PC-9 (cell line): ENCODE measurements at regions not wholly inside any gene's neighbourhood (a gene's known extent, or its start where the extent isn't known, plus 50 kb on each side); places are given as distances from the start of the nearest gene placed in this dataset.
A peak's percentile ranks its signal among the peaks of the same experiment; 100 is the strongest.

Experiments
- BruUV-seq: library from RNA; stranded (reverse); fragments of 400-500 nt; replicated peaks from 2 replicates; lab custom pipeline; 2021; lab: Mats Ljungman, UMichigan
- CTCF ChIA-PET: fragments of 300-600 bp; sonication (Branson Sonifier 250); formaldehyde crosslinking; loops from one replicate; lab custom pipeline; 2022; ENCODE audit warnings: antibody characterized with exemption; lab: Charles Lee
- POLR2A ChIA-PET: fragments of 300-600 bp; sonication (Branson Sonifier 250); formaldehyde crosslinking; loops from one replicate; lab custom pipeline; 2022; ENCODE audit warnings: antibody characterized with exemption; ENCODE audit not compliant: unreplicated experiment; lab: Charles Lee
- DNase-seq, 2 experiments: peaks; one replicate each; pipeline versions ENCODE4 v3.0.0 to v3.0.0-alpha.2; 2015 to 2022; ENCODE audit warnings: mixed read lengths in 1 of 2
- H2AFZ ChIP-seq: fragments of 200-600 bp; sonication (generic); 2 replicates; pipeline ENCODE4 v1.8.1; 2017; ENCODE audit warnings: antibody characterized with exemption
- H3F3A ChIP-seq: fragments of 200-600 bp; sonication (generic); 2 replicates; pipeline ENCODE4 v1.8.1; 2017; ENCODE audit warnings: antibody characterized with exemption, mild to moderate bottlenecking, low read depth; ENCODE audit not compliant: insufficient read depth
- H3K27ac ChIP-seq: fragments of 200-600 bp; sonication (generic); 2 replicates; pipeline ENCODE4 v1.6.1; 2016; ENCODE audit warnings: mixed run types
- H3K27me3 ChIP-seq: fragments of 200-600 bp; sonication (generic); 2 replicates; pipeline ENCODE4 v1.6.1; 2016; ENCODE audit warnings: low read depth, mixed run types; ENCODE audit not compliant: insufficient read depth
- H3K36me3 ChIP-seq: fragments of 200-600 bp; sonication (generic); 2 replicates; pipeline ENCODE4 v1.6.1; 2016; ENCODE audit warnings: low read depth, mixed run types
- H3K4me1 ChIP-seq: fragments of 200-600 bp; sonication (generic); replicated peaks from 2 replicates; pipeline ENCODE4 v1.6.1; 2016; ENCODE audit warnings: mixed run types; ENCODE audit not compliant: insufficient read depth
- H3K4me2 ChIP-seq: fragments of 200-600 bp; sonication (generic); 2 replicates; pipeline ENCODE4 v1.6.1; 2017; ENCODE audit warnings: mixed run types
- H3K4me3 ChIP-seq: fragments of 200-600 bp; sonication (generic); 2 replicates; pipeline ENCODE4 v1.6.1; 2016; ENCODE audit warnings: mixed run types
- H3K79me2 ChIP-seq: fragments of 200-600 bp; sonication (generic); 2 replicates; pipeline ENCODE4 v1.6.1; 2017; ENCODE audit warnings: low read depth, mixed run types
- H3K9me2 ChIP-seq: fragments of 200-600 bp; sonication (generic); 2 replicates; pipeline ENCODE4 v1.8.1; 2017; ENCODE audit warnings: mild to moderate bottlenecking; ENCODE audit not compliant: insufficient read depth
- H3K9me3 ChIP-seq: fragments of 200-600 bp; sonication (generic); 2 replicates; pipeline ENCODE4 v1.8.1; 2016; ENCODE audit warnings: low read depth; ENCODE audit not compliant: insufficient read depth
- H4K20me1 ChIP-seq: fragments of 200-600 bp; sonication (generic); 2 replicates; pipeline ENCODE4 v1.8.1; 2017; ENCODE audit not compliant: insufficient read depth
- EZH2 ChIP-seq: fragments of 200-600 bp; sonication (generic); IDR thresholded peaks from 2 replicates; pipeline ENCODE4 v1.8.0; 2017; ENCODE audit warnings: antibody characterized with exemption, low read depth
- intact Hi-C: fragments of 100-400 bp; cut with micrococcal nuclease; formaldehyde crosslinking; loops from one replicate; pipeline ENCODE4 v1.10.0; 2022; ENCODE audit not compliant: unreplicated experiment
- TF ChIP-seq, protein P1 (sequence below): fragments of 200-600 bp; sonication (generic); conservative IDR thresholded peaks from 2 replicates; pipeline ENCODE4 v1.6.1; 2017; ENCODE audit warnings: mixed run types, antibody characterized with exemption, mild to moderate bottlenecking, moderate library complexity

DNA sequence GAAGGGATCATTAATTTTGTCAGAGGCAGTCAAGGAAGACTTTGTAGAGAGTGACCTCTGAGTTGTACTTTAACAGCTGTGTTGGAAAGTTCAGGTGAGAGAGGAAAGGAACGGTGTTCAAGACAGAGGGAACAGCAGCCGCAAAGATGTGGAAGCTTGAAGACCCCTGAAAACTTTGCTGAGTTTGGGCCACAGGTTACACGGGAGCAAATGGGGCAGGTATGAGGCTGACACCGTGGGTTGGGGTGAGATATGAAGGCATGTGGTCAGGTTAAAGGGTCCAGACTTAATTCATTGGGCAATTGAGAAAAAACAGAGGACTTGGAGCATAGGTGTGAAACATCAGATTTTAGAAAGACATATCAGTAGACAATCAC, 72.0 kb upstream of the SERP2 start:
- TF ChIP-seq, protein P1, sequence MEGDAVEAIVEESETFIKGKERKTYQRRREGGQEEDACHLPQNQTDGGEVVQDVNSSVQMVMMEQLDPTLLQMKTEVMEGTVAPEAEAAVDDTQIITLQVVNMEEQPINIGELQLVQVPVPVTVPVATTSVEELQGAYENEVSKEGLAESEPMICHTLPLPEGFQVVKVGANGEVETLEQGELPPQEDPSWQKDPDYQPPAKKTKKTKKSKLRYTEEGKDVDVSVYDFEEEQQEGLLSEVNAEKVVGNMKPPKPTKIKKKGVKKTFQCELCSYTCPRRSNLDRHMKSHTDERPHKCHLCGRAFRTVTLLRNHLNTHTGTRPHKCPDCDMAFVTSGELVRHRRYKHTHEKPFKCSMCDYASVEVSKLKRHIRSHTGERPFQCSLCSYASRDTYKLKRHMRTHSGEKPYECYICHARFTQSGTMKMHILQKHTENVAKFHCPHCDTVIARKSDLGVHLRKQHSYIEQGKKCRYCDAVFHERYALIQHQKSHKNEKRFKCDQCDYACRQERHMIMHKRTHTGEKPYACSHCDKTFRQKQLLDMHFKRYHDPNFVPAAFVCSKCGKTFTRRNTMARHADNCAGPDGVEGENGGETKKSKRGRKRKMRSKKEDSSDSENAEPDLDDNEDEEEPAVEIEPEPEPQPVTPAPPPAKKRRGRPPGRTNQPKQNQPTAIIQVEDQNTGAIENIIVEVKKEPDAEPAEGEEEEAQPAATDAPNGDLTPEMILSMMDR: no peak
- H4K20me1 ChIP-seq: no peaks in the 10 kb centered on the region
- no peak for DNase-seq
- peaks cover 50% of the 10 kb centered on the region for H3K4me1 ChIP-seq
- H3F3A ChIP-seq: peaks cover 38% of the 10 kb centered on the region
- no peaks in the 10 kb centered on the region for H3K36me3 ChIP-seq
- TSS peak; percentile 25 for BruUV-seq
- H3K27me3 ChIP-seq: no peaks in the 10 kb centered on the region
- ChIA-PET POLR2A (interaction anchor here (1.0 kb wide), 1 partner anchor 134 kb away, joined by 18 read pairs; no protein-coding TSS in a partner anchor), CTCF (no interaction called here)
- H3K4me2 ChIP-seq: peak overlapping the region; percentile 48
- H3K9me2 ChIP-seq: no peaks in the 10 kb centered on the region
- H3K9me3 ChIP-seq: peaks cover 4% of the 10 kb centered on the region; the same call in 1 of the 2 replicates
- no peak overlapping the region for H2AFZ ChIP-seq
- H3K79me2 ChIP-seq: no peaks in the 10 kb centered on the region
- no peak overlapping the region for H3K4me3 ChIP-seq
- intact Hi-C loops: no loop called here
- peak overlapping the region; percentile 85 for H3K27ac ChIP-seq

DNA sequence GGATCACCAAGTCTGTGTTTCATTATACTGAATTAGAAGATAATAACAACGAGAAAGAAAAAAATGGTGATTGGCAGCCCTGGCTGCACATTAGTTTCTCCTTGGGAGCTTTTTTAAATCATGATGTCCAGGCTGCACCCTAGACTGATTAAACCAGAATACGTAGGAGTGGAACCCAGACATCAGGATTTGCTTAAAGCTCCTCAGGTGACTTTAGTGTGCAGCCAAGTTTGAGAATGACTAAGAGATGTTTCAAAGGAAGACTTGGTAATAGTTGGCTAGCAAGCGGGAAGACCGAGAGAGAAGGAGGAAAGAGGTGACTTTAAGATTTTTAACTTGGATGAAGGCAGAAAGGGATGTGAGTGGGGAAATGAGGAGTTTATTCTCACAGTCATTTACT, 71.4 kb upstream of the SERP2 start:
- Histone ChIP-seq H2AFZ (no peak overlapping the region), H3K36me3 (no peaks in the 10 kb centered on the region), H3K4me3 (no peak overlapping the region), H3K27me3 (no peaks in the 10 kb centered on the region), H3K79me2 (no peaks in the 10 kb centered on the region), H3K9me2 (no peaks in the 10 kb centered on the region), H3K27ac (peak overlapping the region; percentile 85), H3K9me3 (peaks cover 4% of the 10 kb centered on the region; the same call in 1 of the 2 replicates), H3F3A (peaks cover 42% of the 10 kb centered on the region), H3K4me1 (peaks cover 56% of the 10 kb centered on the region), H4K20me1 (no peaks in the 10 kb centered on the region), H3K4me2 (no peak overlapping the region)
- no peak for TF ChIP-seq EZH2
- TF ChIP-seq, protein P1: no peak
- POLR2A ChIA-PET: no interaction called here
- intact Hi-C loops: no loop called here
- no peak for DNase-seq
- BruUV-seq: no TSS peak
- CTCF ChIA-PET: no interaction called here

DNA sequence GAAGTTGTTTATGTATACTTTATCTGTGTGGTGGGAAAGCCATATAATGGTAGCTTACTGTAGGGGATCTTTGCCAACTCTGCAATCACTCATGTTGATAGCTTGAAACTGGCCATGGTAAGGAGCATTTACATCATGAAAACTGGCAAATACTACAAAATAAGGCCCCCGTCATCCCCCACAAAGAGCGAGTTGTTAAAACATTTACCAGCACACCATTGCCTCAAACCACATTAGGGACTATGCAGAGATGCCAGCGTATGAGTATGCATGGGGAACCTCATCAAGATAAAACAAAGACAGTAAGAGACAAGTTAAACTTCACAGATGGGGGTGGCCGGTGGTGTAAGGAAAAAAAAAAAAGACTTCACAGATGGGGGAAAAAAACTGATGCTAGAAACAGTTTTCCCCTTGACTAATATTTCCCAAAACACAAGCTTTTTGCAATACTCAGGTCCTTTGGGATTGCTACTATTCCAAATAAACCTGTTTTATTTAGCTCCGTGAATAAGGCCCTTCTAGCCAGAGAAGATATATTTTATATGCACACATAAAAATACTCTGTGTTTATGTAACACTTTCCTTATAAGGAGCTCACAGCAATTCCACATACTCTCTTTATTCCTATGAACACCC, 70.6 kb upstream of the SERP2 start:
- Histone ChIP-seq H4K20me1 (no peaks in the 10 kb centered on the region), H3K9me2 (no peaks in the 10 kb centered on the region), H3K27me3 (no peaks in the 10 kb centered on the region), H3K36me3 (no peaks in the 10 kb centered on the region), H3K27ac (no peak overlapping the region), H3K79me2 (no peaks in the 10 kb centered on the region), H2AFZ (no peak overlapping the region), H3K4me1 (peaks cover 64% of the 10 kb centered on the region), H3F3A (peaks cover 42% of the 10 kb centered on the region), H3K4me2 (no peak overlapping the region), H3K9me3 (peaks cover 4% of the 10 kb centered on the region; the same call in 1 of the 2 replicates), H3K4me3 (no peak overlapping the region)
- ChIA-PET CTCF (interaction anchor here (0.7 kb wide), 1 partner anchor 392 kb away, joined by 3 read pairs; no protein-coding TSS in a partner anchor), POLR2A (no interaction called here)
- intact Hi-C loops: no loop called here
- TF ChIP-seq EZH2: no peak
- TF ChIP-seq, protein P1: no peak
- DNase-seq: no peak
- no TSS peak for BruUV-seq
